GM23338 (cell line): ENCODE measurements at regions not wholly inside any gene's neighbourhood (a gene's known extent, or its start where the extent isn't known, plus 50 kb on each side); places are given as distances from the start of the nearest gene placed in this dataset.

Experiments
- ATAC-seq: fragments of 200-7000 bp; cut with Tn5 transposase; 3 replicates; pipeline ENCODE4 v1.9.1; 2020
- DNase-seq: peaks from one replicate; pipeline ENCODE4 v3.0.0-alpha.2; 2015; ENCODE audit warnings: low spot score
- H2AFZ ChIP-seq: fragments of 200-600 bp; sonication (generic); 2 replicates; pipeline ENCODE4 v1.8.0; 2016; ENCODE audit warnings: antibody characterized with exemption, mild to moderate bottlenecking, moderate library complexity
- H3F3A ChIP-seq: fragments of 200-600 bp; sonication (generic); replicated peaks from 2 replicates; pipeline ENCODE4 v1.8.0; 2017; ENCODE audit warnings: antibody characterized with exemption, mixed run types, low read depth
- H3K27ac ChIP-seq: fragments of 200-600 bp; sonication (generic); 2 replicates; pipeline ENCODE4 v1.6.1; 2016; ENCODE audit warnings: low read depth
- H3K27me3 ChIP-seq: fragments of 200-600 bp; sonication (generic); 2 replicates; pipeline ENCODE4 v1.8.0; 2016; ENCODE audit warnings: mild to moderate bottlenecking, mixed run types, moderate library complexity; ENCODE audit not compliant: insufficient read depth
- H3K36me3 ChIP-seq: fragments of 200-600 bp; sonication (generic); 2 replicates; pipeline ENCODE4 v1.8.0; 2016; ENCODE audit warnings: mild to moderate bottlenecking; ENCODE audit not compliant: insufficient read depth
- H3K4me1 ChIP-seq: fragments of 200-600 bp; sonication (generic); 2 replicates; pipeline ENCODE4 v1.8.0; 2016; ENCODE audit warnings: mild to moderate bottlenecking, moderate library complexity; ENCODE audit not compliant: insufficient read depth
- H3K4me2 ChIP-seq: fragments of 200-600 bp; sonication (generic); 2 replicates; pipeline ENCODE4 v1.7.1; 2017; ENCODE audit warnings: mixed run types
- H3K4me3 ChIP-seq: fragments of 200-600 bp; sonication (generic); 2 replicates; pipeline ENCODE4 v1.6.1; 2016; ENCODE audit warnings: mixed run types
- H3K79me2 ChIP-seq: fragments of 200-600 bp; sonication (generic); replicated peaks from 2 replicates; pipeline ENCODE4 v1.8.0; 2017; ENCODE audit warnings: mild to moderate bottlenecking; ENCODE audit not compliant: insufficient read depth
- H3K9me2 ChIP-seq: fragments of 200-600 bp; sonication (generic); 2 replicates; pipeline ENCODE4 v1.8.0; 2017; ENCODE audit not compliant: insufficient read depth
- H4K20me1 ChIP-seq: fragments of 200-600 bp; sonication (generic); replicated peaks from 2 replicates; pipeline ENCODE4 v1.8.0; 2017; ENCODE audit warnings: mild to moderate bottlenecking; ENCODE audit not compliant: insufficient read depth
- H3K27ac Mint-ChIP-seq: 2 replicates; pipeline ENCODE4 v1.8.0; 2020; ENCODE audit warnings: inconsistent platforms, mild to moderate bottlenecking, moderate library complexity, mixed read lengths
- H3K27me3 Mint-ChIP-seq: 3 replicates; pipeline ENCODE4 v1.8.0; 2022; ENCODE audit warnings: low read depth, mild to moderate bottlenecking, moderate library complexity, mixed read lengths, inconsistent platforms; ENCODE audit not compliant: insufficient read depth, poor library complexity
- H3K36me3 Mint-ChIP-seq: 3 replicates; pipeline ENCODE4 v1.8.0; 2021; ENCODE audit warnings: low read depth, mild to moderate bottlenecking, inconsistent platforms, moderate library complexity, mixed read lengths
- H3K4me1 Mint-ChIP-seq: 3 replicates; pipeline ENCODE4 v1.8.0; 2020; ENCODE audit warnings: mild to moderate bottlenecking, inconsistent platforms, mixed read lengths
- H3K4me3 Mint-ChIP-seq: 3 replicates; pipeline ENCODE4 v1.8.0; 2021; ENCODE audit warnings: moderate library complexity, mild to moderate bottlenecking, inconsistent platforms, mixed read lengths
- H3K9me3 Mint-ChIP-seq: 3 replicates; pipeline ENCODE4 v1.8.0; 2020; ENCODE audit warnings: moderate library complexity, mild to moderate bottlenecking, inconsistent platforms, mixed read lengths
- CREB1 ChIP-seq: fragments of 250-450 bp; sonication (Bioruptor Pico); IDR thresholded peaks from 2 replicates; pipeline ENCODE4 v1.5.0; 2020; ENCODE audit warnings: low read depth, mild to moderate bottlenecking, moderate library complexity
- EZH2 ChIP-seq: fragments of 200-600 bp; sonication (generic); IDR thresholded peaks from one replicate; pipeline ENCODE4 v1.8.0; 2017; ENCODE audit warnings: antibody characterized with exemption, mild to moderate bottlenecking, low read depth; ENCODE audit not compliant: unreplicated experiment
- EZH2phosphoT487 ChIP-seq: fragments of 200-600 bp; sonication (generic); IDR thresholded peaks from one replicate; pipeline ENCODE4 v1.8.1; 2018; ENCODE audit warnings: antibody characterized with exemption; ENCODE audit not compliant: unreplicated experiment
- JUNB ChIP-seq: IDR thresholded peaks from one replicate; pipeline ENCODE4 v1.6.1; 2016; ENCODE audit warnings: antibody characterized with exemption; ENCODE audit not compliant: unreplicated experiment
- STAT1 ChIP-seq: IDR thresholded peaks from one replicate; pipeline ENCODE4 v1.6.1; 2016; ENCODE audit warnings: antibody characterized with exemption; ENCODE audit not compliant: unreplicated experiment
- TF ChIP-seq, protein P1 (sequence below): IDR thresholded peaks from 2 replicates; pipeline ENCODE4 v1.6.1; 2016; ENCODE audit warnings: antibody characterized with exemption
- TF ChIP-seq, protein P2 (sequence below): fragments of 250-450 bp; sonication (Bioruptor Pico); IDR thresholded peaks from 2 replicates; pipeline ENCODE4 v1.5.0; 2020; ENCODE audit warnings: mild to moderate bottlenecking, moderate library complexity
- TF ChIP-seq, protein P3 (sequence below), 2 experiments: fragments of 200-600 bp in 1 of 2; sonication (generic) in 1 of 2; conservative IDR thresholded peaks; 2 replicates each; pipeline versions ENCODE4 v1.5.1 to v1.6.1; 2016 to 2017; ENCODE audit warnings: antibody characterized with exemption in 2 of 2, low read depth in 2 of 2, mild to moderate bottlenecking in 2 of 2, moderate library complexity in 1 of 2

DNA sequence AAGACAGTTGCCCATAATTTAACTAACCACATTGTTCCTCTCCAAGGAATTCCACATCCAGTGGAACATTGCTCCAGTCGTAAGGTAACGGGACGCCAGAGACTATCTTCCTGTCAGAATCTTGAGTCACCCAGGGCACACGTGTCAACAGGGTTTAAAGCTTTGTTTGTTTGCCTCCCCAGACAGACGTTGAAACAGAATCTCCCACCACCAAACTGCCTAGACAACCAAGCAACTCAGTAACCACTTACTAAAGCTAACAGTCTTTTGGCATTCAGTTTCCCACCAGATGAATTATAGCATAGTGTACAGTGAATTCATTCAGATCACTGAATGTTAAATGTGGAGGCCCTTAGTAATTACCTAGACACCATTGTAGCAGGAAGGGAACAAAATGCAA is 439.5 kb downstream of the PLPP3 start (continued):
- TF ChIP-seq, protein P1, sequence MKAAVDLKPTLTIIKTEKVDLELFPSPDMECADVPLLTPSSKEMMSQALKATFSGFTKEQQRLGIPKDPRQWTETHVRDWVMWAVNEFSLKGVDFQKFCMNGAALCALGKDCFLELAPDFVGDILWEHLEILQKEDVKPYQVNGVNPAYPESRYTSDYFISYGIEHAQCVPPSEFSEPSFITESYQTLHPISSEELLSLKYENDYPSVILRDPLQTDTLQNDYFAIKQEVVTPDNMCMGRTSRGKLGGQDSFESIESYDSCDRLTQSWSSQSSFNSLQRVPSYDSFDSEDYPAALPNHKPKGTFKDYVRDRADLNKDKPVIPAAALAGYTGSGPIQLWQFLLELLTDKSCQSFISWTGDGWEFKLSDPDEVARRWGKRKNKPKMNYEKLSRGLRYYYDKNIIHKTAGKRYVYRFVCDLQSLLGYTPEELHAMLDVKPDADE, result no peak
- TF ChIP-seq, protein P2, sequence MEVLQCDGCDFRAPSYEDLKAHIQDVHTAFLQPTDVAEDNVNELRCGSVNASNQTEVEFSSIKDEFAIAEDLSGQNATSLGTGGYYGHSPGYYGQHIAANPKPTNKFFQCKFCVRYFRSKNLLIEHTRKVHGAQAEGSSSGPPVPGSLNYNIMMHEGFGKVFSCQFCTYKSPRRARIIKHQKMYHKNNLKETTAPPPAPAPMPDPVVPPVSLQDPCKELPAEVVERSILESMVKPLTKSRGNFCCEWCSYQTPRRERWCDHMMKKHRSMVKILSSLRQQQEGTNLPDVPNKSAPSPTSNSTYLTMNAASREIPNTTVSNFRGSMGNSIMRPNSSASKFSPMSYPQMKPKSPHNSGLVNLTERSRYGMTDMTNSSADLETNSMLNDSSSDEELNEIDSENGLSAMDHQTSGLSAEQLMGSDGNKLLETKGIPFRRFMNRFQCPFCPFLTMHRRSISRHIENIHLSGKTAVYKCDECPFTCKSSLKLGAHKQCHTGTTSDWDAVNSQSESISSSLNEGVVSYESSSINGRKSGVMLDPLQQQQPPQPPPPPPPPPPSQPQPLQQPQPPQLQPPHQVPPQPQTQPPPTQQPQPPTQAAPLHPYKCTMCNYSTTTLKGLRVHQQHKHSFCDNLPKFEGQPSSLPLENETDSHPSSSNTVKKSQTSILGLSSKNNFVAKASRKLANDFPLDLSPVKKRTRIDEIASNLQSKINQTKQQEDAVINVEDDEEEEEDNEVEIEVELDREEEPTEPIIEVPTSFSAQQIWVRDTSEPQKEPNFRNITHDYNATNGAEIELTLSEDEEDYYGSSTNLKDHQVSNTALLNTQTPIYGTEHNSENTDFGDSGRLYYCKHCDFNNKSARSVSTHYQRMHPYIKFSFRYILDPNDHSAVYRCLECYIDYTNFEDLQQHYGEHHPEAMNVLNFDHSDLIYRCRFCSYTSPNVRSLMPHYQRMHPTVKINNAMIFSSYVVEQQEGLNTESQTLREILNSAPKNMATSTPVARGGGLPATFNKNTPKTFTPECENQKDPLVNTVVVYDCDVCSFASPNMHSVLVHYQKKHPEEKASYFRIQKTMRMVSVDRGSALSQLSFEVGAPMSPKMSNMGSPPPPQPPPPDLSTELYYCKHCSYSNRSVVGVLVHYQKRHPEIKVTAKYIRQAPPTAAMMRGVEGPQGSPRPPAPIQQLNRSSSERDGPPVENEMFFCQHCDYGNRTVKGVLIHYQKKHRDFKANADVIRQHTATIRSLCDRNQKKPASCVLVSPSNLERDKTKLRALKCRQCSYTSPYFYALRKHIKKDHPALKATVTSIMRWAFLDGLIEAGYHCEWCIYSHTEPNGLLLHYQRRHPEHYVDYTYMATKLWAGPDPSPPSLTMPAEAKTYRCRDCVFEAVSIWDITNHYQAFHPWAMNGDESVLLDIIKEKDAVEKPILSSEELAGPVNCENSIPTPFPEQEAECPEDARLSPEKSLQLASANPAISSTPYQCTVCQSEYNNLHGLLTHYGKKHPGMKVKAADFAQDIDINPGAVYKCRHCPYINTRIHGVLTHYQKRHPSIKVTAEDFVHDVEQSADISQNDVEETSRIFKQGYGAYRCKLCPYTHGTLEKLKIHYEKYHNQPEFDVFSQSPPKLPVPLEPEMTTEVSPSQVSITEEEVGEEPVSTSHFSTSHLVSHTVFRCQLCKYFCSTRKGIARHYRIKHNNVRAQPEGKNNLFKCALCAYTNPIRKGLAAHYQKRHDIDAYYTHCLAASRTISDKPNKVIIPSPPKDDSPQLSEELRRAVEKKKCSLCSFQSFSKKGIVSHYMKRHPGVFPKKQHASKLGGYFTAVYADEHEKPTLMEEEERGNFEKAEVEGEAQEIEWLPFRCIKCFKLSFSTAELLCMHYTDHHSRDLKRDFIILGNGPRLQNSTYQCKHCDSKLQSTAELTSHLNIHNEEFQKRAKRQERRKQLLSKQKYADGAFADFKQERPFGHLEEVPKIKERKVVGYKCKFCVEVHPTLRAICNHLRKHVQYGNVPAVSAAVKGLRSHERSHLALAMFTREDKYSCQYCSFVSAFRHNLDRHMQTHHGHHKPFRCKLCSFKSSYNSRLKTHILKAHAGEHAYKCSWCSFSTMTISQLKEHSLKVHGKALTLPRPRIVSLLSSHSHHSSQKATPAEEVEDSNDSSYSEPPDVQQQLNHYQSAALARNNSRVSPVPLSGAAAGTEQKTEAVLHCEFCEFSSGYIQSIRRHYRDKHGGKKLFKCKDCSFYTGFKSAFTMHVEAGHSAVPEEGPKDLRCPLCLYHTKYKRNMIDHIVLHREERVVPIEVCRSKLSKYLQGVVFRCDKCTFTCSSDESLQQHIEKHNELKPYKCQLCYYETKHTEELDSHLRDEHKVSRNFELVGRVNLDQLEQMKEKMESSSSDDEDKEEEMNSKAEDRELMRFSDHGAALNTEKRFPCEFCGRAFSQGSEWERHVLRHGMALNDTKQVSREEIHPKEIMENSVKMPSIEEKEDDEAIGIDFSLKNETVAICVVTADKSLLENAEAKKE (CRISPR knock-in tag), result no peak
- no peak for TF ChIP-seq JUNB
- no peak for TF ChIP-seq STAT1

DNA sequence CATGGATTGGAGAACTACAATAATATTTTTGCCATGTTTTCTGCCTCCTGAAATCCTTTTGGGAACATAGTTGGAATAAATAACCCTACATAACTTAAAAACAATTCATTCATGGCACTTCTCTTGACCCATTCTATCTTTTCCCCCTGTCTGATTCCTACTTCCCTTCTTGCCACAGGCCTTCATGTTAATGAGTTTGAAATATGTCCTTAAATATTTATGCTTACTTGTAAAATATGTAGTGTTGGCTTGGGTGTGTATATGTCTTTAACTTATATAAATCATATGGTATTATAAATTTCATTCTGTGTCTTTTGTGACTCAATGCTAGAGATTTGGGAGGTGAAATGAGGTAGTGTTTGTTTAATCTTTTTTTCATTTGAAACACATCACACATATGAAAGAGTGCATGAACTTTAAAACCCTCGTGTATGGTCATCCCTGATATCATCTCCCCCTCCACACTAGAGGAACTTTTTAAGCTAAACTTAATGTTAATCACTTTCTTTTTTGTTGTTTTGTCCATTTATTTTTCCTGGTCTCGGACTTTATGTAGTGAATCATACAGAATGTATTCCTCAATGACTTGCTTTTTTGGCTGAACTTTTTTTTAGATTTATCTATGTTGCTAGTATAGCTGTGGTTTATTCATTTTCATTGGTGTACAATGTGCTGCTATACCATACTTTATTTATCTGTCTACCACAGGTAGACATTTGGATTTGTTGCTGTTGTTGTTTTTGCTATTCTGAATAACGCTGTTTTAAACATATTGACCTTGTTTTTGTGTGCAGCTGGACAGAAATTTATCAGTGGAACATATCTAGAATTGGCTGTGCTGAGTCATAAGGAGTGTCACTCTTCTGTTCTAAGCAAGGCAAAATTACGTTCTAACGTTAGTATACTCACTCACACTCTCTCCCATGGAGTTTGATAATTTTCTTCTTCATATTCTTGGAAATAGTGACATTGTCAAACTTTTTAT is 441.6 kb downstream of the PLPP3 start:
- DNase-seq (no peak), ATAC-seq (no peak)
- H3K27ac ChIP-seq, result no peak overlapping the region
- Mint-ChIP-seq H3K27ac (no peak overlapping the region), H3K27me3 (no peaks in the 10 kb centered on the region), H3K9me3 (no peaks in the 10 kb centered on the region), H3K4me1 (peaks cover 4% of the 10 kb centered on the region), H3K36me3 (no peaks in the 10 kb centered on the region), H3K4me3 (no peak overlapping the region)
- no peaks in the 10 kb centered on the region for H3K79me2 ChIP-seq
- H3K36me3 ChIP-seq, result no peaks in the 10 kb centered on the region
- TF ChIP-seq, protein P3, sequence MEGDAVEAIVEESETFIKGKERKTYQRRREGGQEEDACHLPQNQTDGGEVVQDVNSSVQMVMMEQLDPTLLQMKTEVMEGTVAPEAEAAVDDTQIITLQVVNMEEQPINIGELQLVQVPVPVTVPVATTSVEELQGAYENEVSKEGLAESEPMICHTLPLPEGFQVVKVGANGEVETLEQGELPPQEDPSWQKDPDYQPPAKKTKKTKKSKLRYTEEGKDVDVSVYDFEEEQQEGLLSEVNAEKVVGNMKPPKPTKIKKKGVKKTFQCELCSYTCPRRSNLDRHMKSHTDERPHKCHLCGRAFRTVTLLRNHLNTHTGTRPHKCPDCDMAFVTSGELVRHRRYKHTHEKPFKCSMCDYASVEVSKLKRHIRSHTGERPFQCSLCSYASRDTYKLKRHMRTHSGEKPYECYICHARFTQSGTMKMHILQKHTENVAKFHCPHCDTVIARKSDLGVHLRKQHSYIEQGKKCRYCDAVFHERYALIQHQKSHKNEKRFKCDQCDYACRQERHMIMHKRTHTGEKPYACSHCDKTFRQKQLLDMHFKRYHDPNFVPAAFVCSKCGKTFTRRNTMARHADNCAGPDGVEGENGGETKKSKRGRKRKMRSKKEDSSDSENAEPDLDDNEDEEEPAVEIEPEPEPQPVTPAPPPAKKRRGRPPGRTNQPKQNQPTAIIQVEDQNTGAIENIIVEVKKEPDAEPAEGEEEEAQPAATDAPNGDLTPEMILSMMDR (conservative IDR thresholded peaks at IDR 0.05; ENCODE audit: low read depth in 2 of 2), result no peak
- TF ChIP-seq EZH2 (no peak), EZH2phosphoT487 (no peak), STAT1 (no peak), CREB1 (CRISPR knock-in tag) (no peak)
- H3K4me2 ChIP-seq, result no peak overlapping the region
- H3K4me3 ChIP-seq, result no peak overlapping the region
- no peaks in the 10 kb centered on the region for H3K9me2 ChIP-seq
- H4K20me1 ChIP-seq, result no peaks in the 10 kb centered on the region
- no peaks in the 10 kb centered on the region for H3F3A ChIP-seq
- no peak overlapping the region for H2AFZ ChIP-seq
- H3K4me1 ChIP-seq, result no peaks in the 10 kb centered on the region
- no peaks in the 10 kb centered on the region for H3K27me3 ChIP-seq
